ENCODE measurements at regions not wholly inside any gene's neighbourhood (a gene's known extent, or its start where the extent isn't known, plus 50 kb on each side); places are given as distances from the start of the nearest gene placed in this dataset.

DNA sequence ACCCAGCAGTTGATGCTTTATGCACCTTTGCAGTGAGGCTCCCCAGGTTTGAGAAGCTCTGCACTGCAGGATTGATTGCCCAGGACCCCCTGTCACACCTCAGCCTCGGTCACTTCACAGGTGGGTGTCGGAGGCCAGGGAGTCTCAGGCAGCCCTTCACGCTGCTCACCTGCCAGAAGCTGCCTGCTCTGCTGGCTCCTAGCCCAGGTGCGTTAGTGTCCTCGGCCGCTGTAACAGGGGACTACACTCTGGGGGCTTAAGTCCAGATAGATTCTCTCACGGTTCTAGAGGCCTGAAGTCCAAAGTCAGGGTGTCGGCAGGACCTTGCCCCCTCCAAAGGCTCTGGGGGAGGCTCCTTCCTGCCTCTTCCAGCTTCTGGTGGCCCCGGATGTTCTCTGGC, 79.9 kb downstream of the CPZ start:
- ATAC-seq (no peak), DNase-seq (no peak)
- Histone ChIP-seq H3K4me3 (no peak overlapping the region), H3K27me3 (peaks cover 0 to 20% (median 0%) of the 10 kb centered on the region in 9 donors), H3K27ac (no peak overlapping the region), H3K36me3 (no peaks in the 10 kb centered on the region), H3K4me1 (no peaks in the 10 kb centered on the region), H3K9me3 (peaks cover 0 to 5% (median 0%) of the 10 kb centered on the region in 12 donors)
- WGBS, 4 donors: 58 to 75% (median 64%) methylated on average over 6 to 9 of the region's 9 CpGs
- no peak for TF ChIP-seq POLR2A (IDR thresholded peaks at IDR 0.05)
- TF ChIP-seq, protein P1, sequence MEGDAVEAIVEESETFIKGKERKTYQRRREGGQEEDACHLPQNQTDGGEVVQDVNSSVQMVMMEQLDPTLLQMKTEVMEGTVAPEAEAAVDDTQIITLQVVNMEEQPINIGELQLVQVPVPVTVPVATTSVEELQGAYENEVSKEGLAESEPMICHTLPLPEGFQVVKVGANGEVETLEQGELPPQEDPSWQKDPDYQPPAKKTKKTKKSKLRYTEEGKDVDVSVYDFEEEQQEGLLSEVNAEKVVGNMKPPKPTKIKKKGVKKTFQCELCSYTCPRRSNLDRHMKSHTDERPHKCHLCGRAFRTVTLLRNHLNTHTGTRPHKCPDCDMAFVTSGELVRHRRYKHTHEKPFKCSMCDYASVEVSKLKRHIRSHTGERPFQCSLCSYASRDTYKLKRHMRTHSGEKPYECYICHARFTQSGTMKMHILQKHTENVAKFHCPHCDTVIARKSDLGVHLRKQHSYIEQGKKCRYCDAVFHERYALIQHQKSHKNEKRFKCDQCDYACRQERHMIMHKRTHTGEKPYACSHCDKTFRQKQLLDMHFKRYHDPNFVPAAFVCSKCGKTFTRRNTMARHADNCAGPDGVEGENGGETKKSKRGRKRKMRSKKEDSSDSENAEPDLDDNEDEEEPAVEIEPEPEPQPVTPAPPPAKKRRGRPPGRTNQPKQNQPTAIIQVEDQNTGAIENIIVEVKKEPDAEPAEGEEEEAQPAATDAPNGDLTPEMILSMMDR (IDR thresholded peaks at IDR 0.05): no peak
- intact Hi-C loops (cut with DNase I): no loop called here

DNA sequence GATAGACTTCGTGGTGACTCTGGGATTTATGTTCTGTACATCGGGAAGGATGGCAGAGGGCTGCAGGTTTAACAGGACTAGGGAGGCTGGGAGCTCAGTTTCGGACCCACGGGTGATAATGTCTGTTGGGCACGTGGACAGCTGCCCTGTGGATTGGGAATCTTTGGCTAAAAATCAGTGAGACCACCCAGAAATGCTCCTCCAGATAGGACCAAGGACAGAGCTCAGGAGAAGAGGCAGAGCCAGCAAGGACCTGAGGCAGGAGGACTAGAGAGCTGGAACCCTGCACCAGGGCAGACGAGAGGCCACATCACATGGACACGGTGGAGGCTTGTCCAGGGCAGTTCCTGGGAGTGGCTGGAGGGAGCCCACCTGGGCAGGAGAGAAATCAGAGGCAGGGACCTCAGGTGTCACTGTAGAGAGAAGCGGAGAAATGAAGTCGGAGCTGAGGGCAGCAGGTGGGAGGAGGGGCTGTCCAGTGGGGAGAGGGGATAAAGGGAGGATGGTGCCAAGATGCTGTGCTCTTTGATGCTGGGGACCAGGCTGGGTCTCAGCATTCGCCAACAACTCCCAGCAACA, 79.2 kb downstream of the CPZ start:
- Histone ChIP-seq H3K36me3 (no peaks in the 10 kb centered on the region), H3K4me1 (no peaks in the 10 kb centered on the region), H3K27ac (no peak overlapping the region), H3K4me3 (no peak overlapping the region), H3K9me3 (peaks cover 0 to 5% (median 0%) of the 10 kb centered on the region in 12 donors), H3K27me3 (peaks cover 0 to 20% (median 0%) of the 10 kb centered on the region in 9 donors)
- ATAC-seq (no peak), DNase-seq (no peak)
- TF ChIP-seq POLR2A (IDR thresholded peaks at IDR 0.05): no peak
- TF ChIP-seq, protein P1 (IDR thresholded peaks at IDR 0.05): no peak
- intact Hi-C loops (cut with DNase I): no loop called here
- 59 to 63% (median 60%) methylated on average over 10 of the region's 10 CpGs for WGBS, 4 donors
